ENCODE measurements at regions not wholly inside any gene's neighbourhood (a gene's known extent, or its start where the extent isn't known, plus 50 kb on each side); places are given as distances from the start of the nearest gene placed in this dataset.

GRCh38 chr10:133021963-133022775, 65.6 kb upstream of the ADGRA1 start:
- TF ChIP-seq ZBTB33 (IDR thresholded peaks at IDR 0.05; ENCODE audit: extremely low read depth, insufficient replicate concordance, low read length) (no peak), ZNF274 (IDR thresholded peaks at IDR 0.05; ENCODE audit: low read depth, low read length) (no peak), POLR2A (IDR thresholded peaks at IDR 0.05; ENCODE audit: borderline replicate concordance, extremely low read depth, insufficient read depth, insufficient read length) (no peak), ELF1 (IDR thresholded peaks at IDR 0.05; ENCODE audit: borderline replicate concordance, low read depth) (no peak), CTCF (IDR thresholded peaks at IDR 0.05 in 2 of 3, conservative IDR thresholded peaks at IDR 0.05 in 1 of 3; ENCODE audit: borderline replicate concordance in 1 of 3, insufficient read depth in 1 of 3, low read depth in 2 of 3, low read length in 2 of 3) (no peak), REST (IDR thresholded peaks at IDR 0.05; ENCODE audit: low read depth) (no peak), YY1 (IDR thresholded peaks at IDR 0.05; ENCODE audit: extremely low read depth, insufficient replicate concordance, low read depth, low read length) (no peak), EGR1 (IDR thresholded peaks at IDR 0.05; ENCODE audit: low read depth) (no peak), EZH2 (IDR thresholded peaks at IDR 0.05) (no peak)
